DND-41 (cell line): ENCODE measurements at regions not wholly inside any gene's neighbourhood (a gene's known extent, or its start where the extent isn't known, plus 50 kb on each side); places are given as distances from the start of the nearest gene placed in this dataset.

Experiments used
- ATAC-seq: fragments of 200-7000 bp; cut with Tn5 transposase; 3 replicates; pipeline ENCODE4 v1.9.1; 2021; ENCODE audit warnings: low read depth; ENCODE audit not compliant: insufficient read depth
- DNase-seq: peaks from one replicate; pipeline ENCODE4 v3.0.0-alpha.2; 2020
- H2AFZ ChIP-seq: 2 replicates; pipeline ENCODE4 v1.6.0; 2012; ENCODE audit warnings: low read depth, low read length
- H3K27ac ChIP-seq: 2 replicates; pipeline ENCODE4 v1.5.1; 2012; ENCODE audit warnings: low read length, inconsistent platforms
- H3K27me3 ChIP-seq: fragments of 200-600 bp; sonication (generic); 2 replicates; pipeline ENCODE4 v1.6.0; 2012; ENCODE audit warnings: low read length, mild to moderate bottlenecking, inconsistent platforms; ENCODE audit not compliant: insufficient read depth, poor library complexity
- H3K36me3 ChIP-seq: 2 replicates; pipeline ENCODE4 v1.5.1; 2012; ENCODE audit warnings: low read length, inconsistent platforms; ENCODE audit not compliant: insufficient read depth
- H3K4me1 ChIP-seq: 2 replicates; pipeline ENCODE4 v1.5.1; 2012; ENCODE audit warnings: mild to moderate bottlenecking, low read length; ENCODE audit not compliant: insufficient read depth
- H3K4me2 ChIP-seq: 2 replicates; pipeline ENCODE4 v1.6.0; 2012; ENCODE audit warnings: mild to moderate bottlenecking, moderate library complexity, low read length, inconsistent platforms; ENCODE audit not compliant: insufficient read depth
- H3K4me3 ChIP-seq, 2 experiments: fragments of 200-600 bp in 1 of 2; shearing (Covaris generic) in 1 of 2; 2 replicates each; pipeline ENCODE4 v1.5.1; 2012 to 2016; ENCODE audit warnings: inconsistent platforms in 2 of 2, low read length in 2 of 2, mild to moderate bottlenecking in 2 of 2, low read depth in 1 of 2, moderate library complexity in 1 of 2
- H3K79me2 ChIP-seq: 2 replicates; pipeline ENCODE4 v1.6.0; 2012; ENCODE audit warnings: low read length, inconsistent platforms; ENCODE audit not compliant: insufficient read depth
- H3K9ac ChIP-seq: 2 replicates; pipeline ENCODE4 v1.6.0; 2012; ENCODE audit warnings: low read depth, mild to moderate bottlenecking, inconsistent platforms, low read length, moderate library complexity
- H3K9me3 ChIP-seq: 2 replicates; pipeline ENCODE4 v1.5.1; 2012; ENCODE audit warnings: low read length, moderate library complexity, mild to moderate bottlenecking, inconsistent platforms; ENCODE audit not compliant: insufficient read depth, severe bottlenecking
- H4K20me1 ChIP-seq: 2 replicates; pipeline ENCODE4 v1.6.0; 2012; ENCODE audit warnings: low read length; ENCODE audit not compliant: insufficient read depth
- CTCF ChIP-seq: IDR thresholded peaks from 2 replicates; pipeline ENCODE4 v1.5.1; 2012; ENCODE audit warnings: borderline replicate concordance, low read length, moderate library complexity, mild to moderate bottlenecking; ENCODE audit not compliant: poor library complexity, severe bottlenecking; ENCODE audit errors: extremely low read depth
- EZH2 ChIP-seq: IDR thresholded peaks from 3 replicates; pipeline ENCODE4 v1.6.1; 2012; ENCODE audit warnings: borderline replicate concordance, low read depth, mild to moderate bottlenecking, moderate library complexity, low read length, inconsistent platforms; ENCODE audit not compliant: severe bottlenecking

GRCh38 chr4:124288706-124289486 lies 423.6 kb downstream of the ANKRD50 start:
- H3K27me3 ChIP-seq = no peaks in the 10 kb centered on the region
- H3K4me1 ChIP-seq = no peaks in the 10 kb centered on the region
- ATAC-seq = no peak
- H3K4me2 ChIP-seq = no peak overlapping the region
- no peak overlapping the region for H2AFZ ChIP-seq
- TF ChIP-seq EZH2 (no peak), CTCF (no peak)
- DNase-seq = no peak
- H4K20me1 ChIP-seq = no peaks in the 10 kb centered on the region
- no peak overlapping the region for H3K27ac ChIP-seq
- no peaks in the 10 kb centered on the region for H3K79me2 ChIP-seq
- H3K36me3 ChIP-seq = no peaks in the 10 kb centered on the region
- no peaks in the 10 kb centered on the region for H3K9me3 ChIP-seq
- H3K4me3 ChIP-seq = no peak overlapping the region
- H3K9ac ChIP-seq = no peak overlapping the region

- Histone ChIP-seq H3K36me3 (no peaks in the 10 kb centered on the region), H3K27ac (no peak overlapping the region), H3K4me1 (no peaks in the 10 kb centered on the region), H3K79me2 (no peaks in the 10 kb centered on the region), H3K9me3 (no peaks in the 10 kb centered on the region), H4K20me1 (no peaks in the 10 kb centered on the region), H3K4me2 (no peak overlapping the region), H3K27me3 (no peaks in the 10 kb centered on the region), H3K4me3 (no peak overlapping the region), H2AFZ (no peak overlapping the region), H3K9ac (no peak overlapping the region)
- ATAC-seq = no peak
- DNase-seq = no peak
- TF ChIP-seq CTCF (no peak), EZH2 (no peak)
These were observed 421.9 kb downstream of the ANKRD50 start for GRCh38 chr4:124290678-124291077.

DNA sequence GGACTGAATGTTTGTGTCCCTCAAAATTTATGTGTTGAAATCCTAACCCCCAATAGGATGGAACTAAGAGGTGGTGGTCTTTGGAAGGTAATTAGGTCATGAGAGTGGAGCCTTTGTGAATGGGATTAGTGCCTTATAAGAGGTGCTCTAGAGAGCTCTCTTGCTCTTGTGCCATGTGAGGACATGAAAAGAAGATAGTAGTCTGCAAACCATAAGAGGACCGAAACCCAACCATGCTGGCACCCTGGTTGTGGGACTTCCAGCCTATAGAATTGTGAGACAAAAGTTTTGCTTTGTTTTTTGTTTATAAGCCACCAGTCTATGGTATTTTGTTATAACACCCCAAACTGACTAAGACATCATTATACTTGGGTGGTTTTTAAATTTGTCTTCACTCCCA lies 417.1 kb downstream of the ANKRD50 start:
- Histone ChIP-seq H3K36me3 (no peaks in the 10 kb centered on the region), H3K9ac (no peak overlapping the region), H3K4me3 (no peak overlapping the region), H3K79me2 (no peaks in the 10 kb centered on the region), H3K9me3 (no peaks in the 10 kb centered on the region), H2AFZ (no peak overlapping the region), H3K27ac (no peak overlapping the region), H3K4me2 (no peak overlapping the region), H3K27me3 (no peaks in the 10 kb centered on the region), H3K4me1 (no peaks in the 10 kb centered on the region), H4K20me1 (no peaks in the 10 kb centered on the region)
- ATAC-seq = no peak
- no peak for TF ChIP-seq EZH2
- TF ChIP-seq CTCF = no peak
- DNase-seq = no peak
